ENCODE measurements at regions not wholly inside any gene's neighbourhood (a gene's known extent, or its start where the extent isn't known, plus 50 kb on each side); places are given as distances from the start of the nearest gene placed in this dataset.

- TF ChIP-seq TAF1 (IDR thresholded peaks at IDR 0.05; ENCODE audit: low read depth) = no peak
- TF ChIP-seq, protein P1, sequence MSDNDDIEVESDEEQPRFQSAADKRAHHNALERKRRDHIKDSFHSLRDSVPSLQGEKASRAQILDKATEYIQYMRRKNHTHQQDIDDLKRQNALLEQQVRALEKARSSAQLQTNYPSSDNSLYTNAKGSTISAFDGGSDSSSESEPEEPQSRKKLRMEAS (IDR thresholded peaks at IDR 0.05) = no peak
- no peak for TF ChIP-seq YY1 (IDR thresholded peaks at IDR 0.05; ENCODE audit: low read depth)
- no peak for TF ChIP-seq TEAD4 (IDR thresholded peaks at IDR 0.05)
- TF ChIP-seq CEBPB (IDR thresholded peaks at IDR 0.05) = no peak
- no peak for TF ChIP-seq CREB1 (IDR thresholded peaks at IDR 0.05; ENCODE audit: low read depth)
- TF ChIP-seq NFIC (IDR thresholded peaks at IDR 0.05) = no peak
Measured at GRCh38 chr1:83052865-83053264, 946.1 kb downstream of the TTLL7 start.

Measured in Ishikawa (cell line).